ENCODE measurements at regions not wholly inside any gene's neighbourhood (a gene's known extent, or its start where the extent isn't known, plus 50 kb on each side); places are given as distances from the start of the nearest gene placed in this dataset.

- no peak for DNase-seq
These were observed 59.8 kb upstream of the GPM6A start for GRCh38 chr4:175871774-175872405.

- DNase-seq = no peak
These were observed 61.6 kb upstream of the GPM6A start for GRCh38 chr4:175873707-175874106.

- no peak for DNase-seq
These were observed 62.2 kb upstream of the GPM6A start for GRCh38 chr4:175874306-175874705.

GRCh38 chr4:175875993-175876771 is 64.1 kb upstream of the GPM6A start:
- no peak for DNase-seq

DNA sequence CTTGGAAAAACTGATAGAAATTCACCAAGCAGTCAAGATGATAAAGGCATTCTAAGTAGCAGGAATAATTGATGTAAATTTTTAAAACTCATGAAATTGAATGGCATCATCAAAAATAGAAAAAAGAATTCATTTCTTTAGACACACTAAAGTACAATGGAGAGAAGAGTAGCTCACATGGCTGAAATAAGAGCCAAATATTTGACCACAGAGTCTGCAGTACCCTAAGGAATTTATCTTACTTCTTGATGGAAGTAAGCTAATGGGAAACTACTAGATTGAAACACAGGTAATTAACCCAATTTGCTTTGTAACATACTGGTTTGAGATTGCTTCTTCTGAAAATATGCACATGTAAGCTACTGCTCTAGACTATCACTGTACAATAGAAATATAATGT is 70.8 kb upstream of the GPM6A start:
- no peak for DNase-seq

- no peak for DNase-seq
These were observed 72.0 kb upstream of the GPM6A start for GRCh38 chr4:175884048-175884447.

- DNase-seq = no peak
These were observed 79.2 kb upstream of the GPM6A start for GRCh38 chr4:175891231-175891630.

DNA sequence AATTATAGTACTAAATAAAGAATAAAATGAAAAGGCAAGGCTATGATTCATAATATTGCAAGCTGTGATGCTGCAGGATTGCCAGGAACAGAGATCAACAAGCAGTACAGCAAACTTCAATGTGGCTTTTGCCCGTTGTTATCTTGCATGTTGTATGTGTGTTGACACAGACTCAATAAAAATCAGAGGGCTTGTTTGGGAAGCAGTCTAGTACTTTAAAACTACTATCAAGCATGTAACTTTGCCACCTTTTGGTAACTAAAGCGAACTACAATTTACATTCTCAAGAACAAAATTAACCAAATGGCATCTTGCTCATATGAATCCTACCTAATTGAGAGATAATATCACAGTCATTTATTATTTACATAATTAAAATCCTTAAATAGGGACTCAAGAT is 79.8 kb upstream of the GPM6A start:
- DNase-seq = peak; percentile 1

DNA sequence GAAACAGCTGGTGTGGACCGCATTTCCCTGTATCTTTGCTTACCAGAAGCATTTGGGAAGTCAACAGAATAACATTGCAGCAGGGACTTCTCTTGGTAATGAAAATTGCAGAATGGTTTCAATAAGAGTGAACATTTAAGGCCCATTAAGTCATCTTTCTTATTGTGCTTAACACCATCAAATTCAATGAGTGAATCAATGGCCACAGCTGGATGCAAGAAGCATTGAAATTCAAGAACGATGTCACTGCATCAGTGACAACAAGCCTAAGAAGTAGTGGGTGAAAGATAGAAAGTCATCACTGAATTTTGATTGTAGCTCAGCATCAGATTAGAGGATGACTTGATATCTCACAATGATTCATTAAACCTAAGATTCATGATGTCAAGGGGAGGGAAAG is 93.9 kb upstream of the GPM6A start:
- no peak for DNase-seq

DNA sequence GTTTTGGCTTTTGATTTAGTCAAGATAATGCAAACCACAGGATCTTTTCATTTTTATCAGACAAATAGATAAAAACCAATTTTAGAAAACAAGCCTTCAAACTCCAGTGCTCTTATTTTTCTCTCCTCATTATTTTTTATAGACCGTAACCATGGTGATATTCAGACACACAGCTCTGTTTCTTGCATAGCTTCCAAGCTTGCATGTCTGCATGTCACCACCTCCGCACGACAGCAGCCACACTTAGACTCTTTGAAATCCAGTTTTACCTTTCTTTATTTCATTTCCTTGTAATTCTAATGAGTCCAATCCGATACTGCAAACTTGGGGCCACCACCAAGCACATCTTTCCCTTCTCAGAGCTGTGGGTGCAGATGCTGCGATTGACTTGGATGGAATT is 94.3 kb upstream of the GPM6A start:
- no peak for DNase-seq

GRCh38 chr4:175910700-175911099 is 98.6 kb upstream of the GPM6A start:
- DNase-seq = no peak

- no peak for DNase-seq
These were observed 104.7 kb upstream of the GPM6A start for GRCh38 chr4:175916626-175917351.

DNA sequence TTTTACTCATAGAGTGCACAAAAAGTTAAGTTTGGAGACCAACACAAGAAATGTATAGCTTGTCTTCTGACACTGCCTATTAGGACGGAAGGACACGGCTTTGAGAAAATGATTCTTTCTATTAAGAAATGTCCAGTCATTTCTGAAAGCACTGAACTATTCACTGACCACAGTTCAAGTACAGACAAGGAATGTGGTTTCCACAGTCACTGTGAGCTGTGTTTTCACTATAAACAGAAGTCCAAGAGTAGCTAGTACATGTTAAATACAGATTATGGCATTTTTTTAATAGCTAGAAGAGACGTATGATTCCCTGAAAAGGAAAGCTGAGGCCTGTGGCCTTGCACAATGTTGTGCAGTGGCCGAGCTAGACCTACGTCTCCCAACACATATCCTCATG is 115.1 kb upstream of the GPM6A start:
- DNase-seq = no peak

- DNase-seq = no peak
These were observed 117.4 kb upstream of the GPM6A start for GRCh38 chr4:175929441-175929840.

DNA sequence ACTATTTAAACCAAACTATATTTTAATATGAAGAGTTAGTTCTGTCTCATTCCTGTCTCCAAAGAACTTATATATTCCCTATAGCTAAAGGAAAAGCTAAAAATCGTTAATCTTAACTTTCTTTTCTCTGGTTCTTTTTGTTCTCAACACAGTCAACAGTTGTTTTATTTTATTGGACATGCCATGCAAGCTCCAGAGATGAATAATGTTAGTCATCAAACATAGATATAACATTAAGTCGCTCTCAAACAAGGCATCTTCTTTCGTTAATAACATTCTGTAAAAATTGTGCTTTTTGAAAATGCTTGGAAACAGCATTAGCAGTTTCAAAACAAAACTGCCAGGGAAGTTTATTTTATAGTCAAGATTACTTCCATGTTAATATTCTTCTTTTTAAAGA is 117.9 kb upstream of the GPM6A start:
- no peak for DNase-seq

GRCh38 chr4:175930471-175930870 is 118.4 kb upstream of the GPM6A start:
- DNase-seq = no peak

GRCh38 chr4:175932116-175932515 is 120.1 kb upstream of the GPM6A start:
- no peak for DNase-seq

- no peak for DNase-seq
These were observed 122.4 kb upstream of the GPM6A start for GRCh38 chr4:175934506-175934905.

DNA sequence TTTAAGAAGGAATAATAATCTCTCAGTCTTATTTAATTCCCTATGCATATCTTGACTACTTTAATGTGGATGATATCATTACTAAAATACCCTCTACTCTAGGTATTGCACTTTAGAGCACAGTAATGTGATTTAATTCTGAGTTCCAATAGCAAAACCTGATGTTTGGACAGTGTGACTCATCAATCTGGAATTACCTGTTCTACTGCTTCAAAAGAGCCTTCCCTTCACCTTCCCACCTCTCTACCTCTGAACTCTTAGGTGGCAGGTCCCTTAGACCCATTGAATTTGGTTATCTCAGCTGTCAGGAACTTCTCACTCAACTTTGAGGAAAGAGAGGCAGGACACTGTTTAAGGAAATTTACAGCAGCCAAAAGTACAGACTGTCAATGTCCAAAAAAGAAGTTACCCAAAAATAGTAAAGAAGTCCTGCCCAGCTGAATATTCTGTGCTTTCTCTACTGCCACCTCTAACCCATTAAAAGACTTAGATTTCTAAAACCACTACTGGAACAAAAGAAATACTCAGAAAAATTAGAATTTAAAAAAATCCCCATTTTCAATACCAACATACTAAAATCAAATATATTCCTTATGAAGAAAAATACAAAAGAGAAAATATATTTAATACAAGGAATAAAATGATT is 123.1 kb upstream of the GPM6A start:
- DNase-seq = no peak

DNA sequence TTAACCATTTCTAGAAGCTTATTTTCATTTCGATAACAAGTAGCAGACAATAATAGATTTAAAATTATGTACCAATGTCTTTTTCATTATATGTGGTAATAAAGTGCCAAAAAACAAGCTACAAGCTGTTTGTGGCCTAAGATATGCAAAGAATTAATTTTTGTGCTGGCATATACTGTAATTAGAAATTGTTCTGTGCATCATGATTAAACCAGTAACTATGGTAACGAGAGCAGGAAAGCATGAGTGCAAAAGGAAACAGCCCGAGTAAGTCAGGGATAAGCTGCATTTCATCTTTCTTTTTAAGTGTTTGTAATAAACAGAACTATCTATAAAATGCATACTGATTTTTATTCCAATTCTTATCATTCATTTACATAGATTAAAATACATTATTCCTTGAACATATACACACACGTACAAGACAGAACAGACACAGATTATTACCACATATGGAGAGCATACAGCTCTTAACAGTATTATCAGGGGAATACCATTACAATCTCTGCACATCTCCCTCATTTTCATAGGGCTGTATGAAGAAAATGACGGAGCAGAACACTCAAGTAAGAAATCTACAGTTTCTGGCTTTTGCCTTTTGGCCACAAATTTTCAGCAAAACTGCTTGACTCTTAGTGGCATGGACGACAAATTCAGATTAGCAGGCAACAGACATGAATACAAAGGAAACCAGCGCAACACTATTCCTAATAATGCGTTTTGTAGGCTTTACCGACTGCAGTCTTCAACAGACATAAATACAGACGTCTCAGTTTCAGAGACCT is 121.3 kb upstream of the WDR17 start:
- DNase-seq = no peak

DNA sequence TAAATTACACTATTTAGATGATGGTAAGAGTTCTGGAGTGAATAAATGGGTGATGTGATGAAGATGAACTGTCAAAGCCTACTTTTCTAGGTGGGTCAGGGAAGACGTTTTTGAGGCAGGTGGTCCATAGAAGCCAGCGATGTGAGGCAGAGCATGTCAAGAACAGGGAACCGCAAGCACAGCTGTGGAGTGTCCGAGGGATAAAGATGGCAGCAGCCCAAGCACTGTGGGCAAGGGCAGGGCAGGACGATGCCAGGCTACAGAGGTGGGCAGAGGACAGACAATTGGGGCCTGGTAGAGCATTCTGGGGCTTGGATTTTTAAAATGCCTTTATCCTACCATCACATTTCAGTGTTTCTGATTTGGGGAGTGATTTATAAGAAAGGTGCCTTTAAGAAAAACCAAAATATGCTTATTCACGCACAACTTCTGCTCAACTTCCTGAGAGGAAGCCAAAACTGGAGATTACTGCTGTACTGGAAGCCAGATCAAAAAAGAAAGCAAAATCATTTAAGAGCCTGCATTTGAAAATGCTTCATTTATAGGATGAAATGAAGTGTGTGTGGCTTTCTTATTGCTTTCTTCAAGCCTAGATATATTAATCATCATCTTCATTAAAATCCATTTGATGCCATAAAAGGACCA is 119.0 kb upstream of the WDR17 start:
- DNase-seq = no peak

DNA sequence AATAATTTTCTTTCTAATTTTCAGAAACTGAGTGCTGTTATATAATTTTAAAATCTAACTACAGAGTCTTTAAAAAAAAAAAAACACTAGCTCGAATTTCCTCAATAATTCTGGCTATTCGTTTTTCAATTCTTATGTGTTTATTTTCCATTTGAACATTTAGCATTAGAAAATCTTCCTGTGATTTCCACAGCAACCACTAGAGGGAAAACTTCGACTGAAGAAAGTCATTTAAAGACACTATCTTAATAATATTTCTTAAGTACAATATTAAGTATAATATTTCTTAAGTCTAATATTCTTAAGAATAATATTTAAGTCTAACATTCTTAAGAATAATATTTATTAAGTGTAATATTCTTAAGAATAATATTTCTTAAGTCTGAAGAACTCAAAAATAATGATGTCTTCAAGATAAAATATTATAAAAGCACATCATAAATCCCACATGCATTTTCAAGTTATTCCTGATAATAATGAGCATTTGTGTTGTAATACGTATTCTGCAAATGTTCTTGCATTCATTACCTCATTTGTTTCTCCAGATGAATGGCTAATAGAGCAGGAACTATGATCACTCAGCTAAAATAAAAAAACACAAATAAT is 118.4 kb upstream of the WDR17 start:
- DNase-seq = peak; percentile 28
